SHP77 (cell line): ENCODE measurements at regions not wholly inside any gene's neighbourhood (a gene's known extent, or its start where the extent isn't known, plus 50 kb on each side); places are given as distances from the start of the nearest gene placed in this dataset.
A peak's percentile ranks its signal among the peaks of the same experiment; 100 is the strongest.
"Not testable (repeated sequence)": the region's sequence is repeated elsewhere in the genome, so short reads cannot be mapped to it uniquely, and the experiment has no call there.

Source experiments
- DNase-seq, 2 experiments: peaks; one replicate each; lab custom pipeline; 2025; lab: John Stamatoyannopoulos, UW

DNA sequence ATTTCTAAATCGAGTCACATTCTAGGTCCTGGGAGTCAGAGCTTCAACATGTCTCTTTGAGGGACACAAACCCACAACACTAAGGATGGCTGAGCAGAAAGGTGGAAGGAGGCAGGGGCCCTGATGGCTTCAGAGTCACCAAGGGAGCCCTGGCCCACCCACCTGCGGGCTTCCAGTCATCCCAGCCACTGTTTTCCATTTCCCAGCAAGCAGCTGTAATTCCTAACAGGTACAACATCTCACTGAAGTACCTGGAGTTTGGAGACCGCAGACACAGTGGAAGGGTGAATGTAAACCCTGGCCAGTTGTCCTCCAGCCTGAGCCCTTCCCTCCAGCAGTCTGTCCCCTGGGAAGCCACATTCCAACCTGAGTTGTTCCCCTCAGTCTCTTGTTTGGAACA is 562.8 kb downstream of the TBC1D22A start:
- DNase-seq = no peak

DNA sequence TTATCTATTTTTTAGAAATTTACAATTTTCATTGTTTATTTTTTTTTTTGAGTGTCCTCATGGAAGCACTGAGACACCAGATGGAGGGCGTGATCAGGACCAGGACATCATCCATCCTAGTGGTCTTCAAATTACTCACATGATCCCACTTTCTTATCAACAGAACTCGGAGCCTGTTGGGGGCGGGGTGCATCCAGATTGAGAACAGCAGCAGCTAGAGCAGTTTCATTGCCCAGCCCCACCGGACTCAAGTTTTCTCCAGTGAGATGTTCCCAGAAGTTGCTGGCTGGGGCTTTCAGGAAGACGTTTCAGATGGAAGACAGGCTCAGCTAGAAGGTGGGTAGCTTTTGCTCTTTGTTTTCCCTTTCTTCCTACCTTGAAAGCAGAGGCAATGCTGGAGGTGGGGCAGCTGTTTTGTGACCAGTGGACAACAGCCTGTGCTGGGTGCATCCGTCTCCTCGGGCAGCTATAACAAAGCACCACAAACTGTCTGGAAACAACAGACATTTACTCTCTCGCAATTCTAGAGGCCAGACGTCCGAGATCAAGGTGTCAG is 562.1 kb downstream of the TBC1D22A start:
- no peak for DNase-seq

DNA sequence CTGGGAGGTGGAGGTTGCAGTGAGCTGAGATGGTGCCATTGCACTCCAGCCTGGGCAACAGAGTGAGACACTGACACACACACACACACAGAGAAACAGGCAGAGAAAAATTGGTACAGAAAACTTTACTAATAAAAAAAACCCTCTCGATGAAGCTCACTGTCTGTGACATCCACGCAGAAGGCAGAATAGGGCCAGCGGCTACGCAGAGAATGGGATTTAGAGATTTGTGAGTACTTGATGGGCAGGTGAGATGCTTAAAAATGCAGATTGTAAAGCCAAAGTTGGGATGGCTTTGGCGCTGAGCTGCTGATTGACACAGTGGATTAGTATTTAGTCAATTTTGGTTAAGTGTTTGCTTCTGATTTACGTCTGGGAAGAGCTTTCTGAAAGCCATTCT is 561.1 kb downstream of the TBC1D22A start:
- DNase-seq = no peak

DNA sequence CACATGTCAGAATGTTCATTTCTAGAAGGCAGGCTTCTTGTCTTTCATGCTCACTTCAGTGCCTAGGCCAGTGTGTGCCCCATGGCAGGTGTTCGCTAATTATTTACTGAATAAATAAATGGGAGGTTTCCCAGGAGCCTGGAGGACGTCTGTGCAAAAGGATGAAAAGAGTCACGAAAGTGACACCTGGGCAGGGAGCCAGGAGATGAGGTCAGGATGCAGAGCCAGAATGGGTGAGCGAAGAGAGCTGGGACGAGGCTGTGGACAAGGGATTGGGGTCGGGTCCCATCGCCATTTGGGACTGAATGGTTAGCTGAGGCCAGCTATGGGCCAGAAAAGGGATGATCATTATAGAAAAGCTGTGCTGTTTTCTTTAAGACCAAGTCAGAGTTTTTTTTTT is 560.4 kb downstream of the TBC1D22A start:
- peak; percentile 93 to 94 for DNase-seq

DNA sequence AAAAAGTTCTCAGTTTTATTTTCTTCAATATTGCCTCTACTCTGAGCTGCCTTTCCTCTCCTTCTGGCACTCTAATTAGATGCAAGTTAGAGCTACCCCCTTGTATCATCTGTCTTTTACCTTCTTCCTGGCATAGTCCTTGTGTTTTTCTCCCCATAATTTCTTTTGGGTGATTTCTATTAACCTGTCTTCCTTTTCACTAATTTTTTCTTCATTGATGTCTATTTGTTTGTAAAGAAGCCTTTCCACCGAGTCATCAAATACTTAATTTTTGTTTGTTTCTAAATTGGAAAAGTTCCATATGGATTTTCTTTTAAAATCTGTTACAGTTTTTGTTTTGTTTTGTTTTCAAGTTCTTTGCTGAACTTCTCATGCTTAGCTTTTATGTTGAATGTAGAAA is 558.1 kb downstream of the TBC1D22A start:
- DNase-seq = no peak

DNA sequence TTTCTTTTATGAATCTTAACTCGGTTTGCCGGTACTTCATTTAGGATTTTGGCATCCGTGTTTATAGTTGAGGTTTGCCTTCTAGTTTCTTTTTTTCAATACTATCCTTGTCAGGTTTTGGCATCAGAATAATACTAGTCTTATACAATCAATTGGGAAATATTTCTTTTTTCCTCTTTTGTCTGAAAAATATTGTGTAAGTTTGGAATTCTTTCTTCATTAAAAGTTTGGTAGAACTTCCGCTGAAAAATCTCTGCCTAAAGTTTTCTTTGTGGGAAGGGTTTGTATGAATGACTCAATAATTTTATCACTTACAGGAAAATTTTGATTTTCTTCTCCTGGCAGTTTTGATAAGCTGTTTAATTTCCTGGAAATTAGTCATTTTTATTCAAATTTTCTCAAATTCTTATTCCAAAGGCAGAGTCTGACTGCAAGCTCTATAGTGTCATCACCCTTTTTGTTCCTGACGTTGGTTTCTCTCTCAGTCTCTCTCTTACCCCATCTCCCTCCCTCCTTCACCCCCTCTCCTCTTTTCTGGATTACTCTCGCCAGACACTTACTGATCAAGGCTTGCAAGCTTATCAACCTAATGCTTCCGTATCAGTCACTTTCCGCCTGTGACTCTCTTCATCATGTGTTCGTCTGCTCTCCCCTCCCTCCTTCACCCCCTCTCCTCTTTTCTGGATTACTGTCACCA is 555.7 kb downstream of the TBC1D22A start:
- no peak for DNase-seq

DNA sequence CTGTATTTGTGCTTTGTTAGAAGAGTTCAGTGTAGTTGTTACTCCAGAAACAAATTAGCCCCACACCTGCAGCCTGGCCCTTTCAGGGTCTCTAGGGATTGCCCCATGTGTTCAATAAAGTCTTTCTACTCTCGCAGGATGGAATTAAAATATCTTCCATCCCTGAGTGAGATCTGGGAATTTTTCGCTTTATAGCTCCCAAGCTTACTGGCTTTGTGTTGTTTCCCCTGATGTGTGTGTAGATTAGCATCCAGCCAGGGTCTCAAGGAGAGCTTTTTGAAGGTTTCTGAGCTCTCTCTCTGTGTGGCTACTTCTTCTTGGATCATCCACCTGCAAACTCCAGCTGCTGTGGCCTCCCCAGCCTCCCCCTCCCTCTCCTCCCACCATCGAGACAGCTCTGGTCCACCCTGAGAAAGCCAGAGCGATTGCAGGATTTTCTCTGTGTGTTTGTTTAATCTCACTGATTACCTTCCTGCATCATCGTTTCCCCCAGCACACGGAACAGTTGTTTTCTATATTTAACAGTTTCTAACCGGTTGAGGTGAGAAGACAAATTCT is 553.5 kb downstream of the TBC1D22A start:
- peak; percentile 76 to 79 for DNase-seq

DNA sequence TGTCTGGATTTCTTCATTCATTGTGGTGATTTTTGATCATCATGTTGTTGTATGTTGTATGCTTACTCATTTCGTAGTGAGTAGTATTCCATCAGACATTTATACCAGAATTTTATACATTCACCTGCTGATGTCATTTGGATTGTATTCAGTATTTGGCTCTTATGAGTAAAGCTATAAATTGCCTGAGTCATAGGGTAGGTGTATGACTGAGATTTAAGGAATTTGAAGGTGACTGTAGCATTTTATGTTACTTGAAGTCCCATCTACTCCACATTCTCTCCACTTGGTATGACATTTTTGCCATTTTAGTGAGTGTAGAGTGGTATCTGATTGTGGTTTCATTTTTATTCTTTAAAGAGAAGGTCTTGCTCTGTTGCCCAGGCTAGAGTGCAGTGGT is 548.2 kb downstream of the TBC1D22A start:
- no peak for DNase-seq

DNA sequence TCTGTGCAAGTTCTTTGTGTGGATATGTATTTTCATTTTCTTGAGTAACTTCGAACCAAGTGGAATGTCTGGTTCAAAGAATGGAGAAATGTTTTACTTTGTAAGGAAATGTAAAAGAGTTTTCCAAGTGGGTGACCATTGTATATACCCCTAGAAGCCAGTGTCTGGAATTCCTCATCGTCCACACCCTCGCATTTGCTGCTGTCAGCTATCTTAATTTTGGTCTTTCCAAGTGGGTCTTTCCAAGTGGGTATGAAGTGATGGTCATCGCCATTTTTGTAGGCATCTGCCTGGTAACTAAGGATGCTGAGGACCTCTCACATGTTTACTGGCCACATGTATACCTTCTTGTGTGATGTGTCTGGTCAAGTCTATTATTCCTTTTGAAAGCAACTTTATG is 547.5 kb downstream of the TBC1D22A start:
- DNase-seq = no peak

DNA sequence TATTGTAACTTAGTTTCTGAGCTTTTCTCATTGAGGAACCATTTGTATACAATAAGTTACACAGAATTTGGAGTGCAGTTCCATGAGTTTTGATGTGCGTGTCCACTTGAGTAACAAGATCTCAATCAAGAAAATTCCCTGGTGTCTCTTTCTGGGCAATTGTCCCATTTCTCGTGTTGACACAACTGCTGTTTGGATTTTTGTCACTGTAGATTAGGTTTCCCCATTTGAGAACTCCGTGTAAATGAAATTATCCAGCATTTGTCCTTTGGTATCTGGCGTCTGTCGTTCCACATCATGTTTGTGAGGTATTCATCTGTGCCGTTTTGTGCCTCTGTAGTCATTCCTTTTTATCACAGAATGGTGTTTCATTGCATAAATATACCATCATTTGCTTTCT is 547.0 kb downstream of the TBC1D22A start:
- no peak for DNase-seq

DNA sequence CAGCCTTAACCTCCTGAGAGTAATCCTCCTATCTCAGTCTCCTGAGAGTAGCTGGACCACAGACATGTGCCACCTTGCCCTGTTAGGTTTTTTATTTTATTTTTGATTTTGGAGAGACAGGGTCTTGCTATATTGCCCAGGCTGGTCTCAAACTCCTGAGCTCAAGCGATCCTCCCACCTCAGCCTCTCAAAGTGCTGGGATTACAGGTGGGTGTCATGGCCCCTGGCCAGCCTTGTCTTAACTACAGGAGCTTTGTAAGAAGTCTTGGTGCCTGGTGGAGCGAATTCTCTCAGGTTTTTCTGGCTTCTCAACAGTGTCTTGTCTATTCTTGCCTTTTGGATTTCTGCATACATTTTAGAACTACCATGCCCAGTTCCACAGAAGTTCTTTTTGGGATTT is 546.4 kb downstream of the TBC1D22A start:
- DNase-seq = no peak

DNA sequence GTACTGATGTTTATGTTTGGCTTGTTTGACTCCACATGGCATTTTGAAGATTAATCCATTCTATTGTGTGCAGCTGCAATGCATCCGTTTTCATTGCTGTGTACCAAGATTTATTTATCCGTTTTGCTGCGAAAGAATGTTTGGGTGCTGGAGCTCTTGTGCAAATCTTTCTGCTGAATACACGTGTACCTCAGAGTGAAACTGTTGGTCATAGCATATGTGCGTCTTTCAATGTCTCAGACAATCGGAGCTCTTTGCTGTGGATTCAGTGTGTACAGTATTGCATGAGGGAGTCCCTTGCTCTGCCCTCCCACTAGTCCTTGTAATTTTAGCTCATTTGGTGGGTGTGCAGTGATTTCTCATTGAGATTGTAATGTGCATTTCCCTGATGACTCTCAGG is 545.4 kb downstream of the TBC1D22A start:
- DNase-seq = no peak

DNA sequence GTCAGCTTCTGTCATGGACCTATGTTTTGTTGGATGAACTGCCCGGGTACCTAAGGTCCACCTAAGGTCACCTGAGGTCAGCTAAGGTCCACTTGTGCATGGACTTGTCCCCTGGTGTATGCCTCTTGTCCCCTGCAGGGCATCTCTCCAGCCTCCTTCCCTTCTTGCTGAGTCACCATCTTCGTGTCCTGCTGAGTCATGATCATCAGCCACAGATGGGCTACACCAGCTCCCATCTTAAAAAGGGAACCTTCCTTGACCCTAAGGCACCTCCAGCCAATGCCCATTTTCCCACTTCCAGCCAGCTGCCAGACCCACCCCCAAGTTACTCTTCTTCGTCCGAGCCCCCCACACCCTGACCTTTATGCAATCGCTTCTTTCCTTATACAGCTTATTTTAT is 544.9 kb downstream of the TBC1D22A start:
- DNase-seq = no peak

DNA sequence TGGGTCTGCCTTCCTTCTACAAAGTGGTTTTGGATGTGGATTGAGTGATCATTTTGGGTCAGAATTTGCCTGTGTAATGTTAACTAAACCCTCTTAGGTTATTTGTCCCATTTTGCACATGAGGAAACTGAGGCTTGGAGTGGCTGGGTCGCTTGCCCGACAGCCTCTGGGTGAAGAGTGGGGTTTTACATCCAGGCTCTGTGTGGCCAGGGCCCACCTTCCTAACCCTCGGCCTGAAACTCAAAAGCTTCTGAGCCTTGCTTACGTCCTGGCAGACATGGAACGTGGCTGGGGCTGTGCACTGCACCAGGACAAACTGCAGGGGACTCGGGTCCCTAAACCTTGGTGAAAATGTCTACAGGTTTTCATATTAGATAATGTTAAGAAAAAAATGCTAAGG is 542.4 kb downstream of the TBC1D22A start:
- no peak for DNase-seq

DNA sequence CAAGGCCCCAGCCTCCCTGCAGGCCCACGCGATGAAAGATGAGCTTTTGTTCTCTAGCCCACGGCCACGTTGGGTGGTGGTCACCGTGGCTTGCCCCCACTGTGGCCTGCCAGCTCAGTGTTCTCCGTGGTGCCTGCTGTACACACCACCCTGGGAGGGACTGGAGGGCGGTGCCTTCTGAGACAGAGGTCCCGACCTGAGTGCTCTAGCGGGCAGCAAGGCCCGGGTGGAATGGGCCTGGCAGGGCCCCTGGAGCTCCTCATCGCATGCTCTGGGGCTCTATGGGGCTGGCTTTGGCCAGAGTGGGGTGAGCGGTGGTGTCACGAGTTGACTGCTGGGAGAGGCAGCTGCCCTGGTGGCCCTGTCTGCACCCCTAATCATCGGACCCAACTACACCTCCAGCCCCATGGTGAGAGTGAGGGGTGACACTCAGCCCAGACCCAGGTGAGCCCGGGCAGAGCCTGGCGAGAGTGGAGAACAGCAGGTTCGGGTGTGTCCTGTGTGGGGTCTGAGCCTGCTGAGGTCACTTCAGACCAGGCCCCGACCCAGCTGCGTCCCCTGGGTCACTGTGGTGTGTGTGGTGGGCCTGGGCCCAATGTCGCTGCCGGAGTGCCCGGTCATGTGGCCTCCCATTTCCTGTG is 541.9 kb downstream of the TBC1D22A start:
- DNase-seq = no peak

DNA sequence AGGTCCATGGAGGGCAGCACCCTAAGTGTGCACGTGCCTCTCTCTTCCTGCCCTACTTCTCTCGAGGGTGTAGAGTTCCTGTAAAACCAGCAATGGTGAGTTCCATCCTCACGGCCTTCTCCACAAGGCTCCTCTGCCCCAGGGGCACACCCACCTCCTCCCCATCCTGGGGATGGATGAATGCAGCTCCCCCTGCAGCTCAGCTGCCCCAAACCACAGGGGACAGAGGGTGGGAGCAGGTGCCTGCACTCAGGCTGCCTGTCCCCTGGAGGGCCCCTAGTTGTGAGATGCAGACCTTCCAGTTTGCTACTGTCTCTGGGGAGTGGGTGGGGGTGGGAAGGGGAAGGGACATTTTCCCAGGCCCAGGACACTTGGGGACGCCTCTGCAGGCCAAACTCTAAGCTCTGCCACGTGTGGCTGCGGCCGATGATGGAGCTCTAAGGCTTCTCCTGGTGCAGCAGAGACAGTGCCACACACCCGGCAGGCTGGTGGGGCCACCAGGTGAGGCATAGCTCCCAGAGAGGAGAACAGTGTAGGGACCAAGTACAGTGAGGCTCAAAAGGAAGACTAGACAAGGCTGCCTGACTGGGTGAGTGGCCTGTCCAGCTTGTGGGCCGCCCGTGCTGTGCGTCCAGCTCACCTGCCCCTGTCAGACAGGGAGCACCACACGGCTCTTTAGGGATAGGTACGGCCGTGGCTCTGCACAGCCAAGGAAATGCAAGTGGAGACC is 540.9 kb downstream of the TBC1D22A start:
- no peak for DNase-seq

DNA sequence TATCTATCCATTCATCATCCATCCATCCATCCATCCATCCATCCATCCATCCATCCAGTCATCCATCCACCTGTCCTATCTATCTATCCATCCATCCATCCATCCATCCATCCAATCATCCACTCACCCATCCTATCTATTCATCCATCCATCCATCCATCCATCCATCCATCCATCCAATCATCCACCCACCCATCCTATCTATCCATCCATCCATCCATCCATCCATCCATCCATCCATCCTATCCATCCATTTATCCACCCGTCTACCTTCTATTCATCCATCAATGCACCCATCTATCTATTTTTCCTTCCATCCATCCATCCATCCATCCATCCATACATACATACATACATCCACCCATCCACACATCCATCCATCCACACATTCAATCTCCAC is 540.1 kb downstream of the TBC1D22A start:
- DNase-seq = not testable (repeated sequence)

DNA sequence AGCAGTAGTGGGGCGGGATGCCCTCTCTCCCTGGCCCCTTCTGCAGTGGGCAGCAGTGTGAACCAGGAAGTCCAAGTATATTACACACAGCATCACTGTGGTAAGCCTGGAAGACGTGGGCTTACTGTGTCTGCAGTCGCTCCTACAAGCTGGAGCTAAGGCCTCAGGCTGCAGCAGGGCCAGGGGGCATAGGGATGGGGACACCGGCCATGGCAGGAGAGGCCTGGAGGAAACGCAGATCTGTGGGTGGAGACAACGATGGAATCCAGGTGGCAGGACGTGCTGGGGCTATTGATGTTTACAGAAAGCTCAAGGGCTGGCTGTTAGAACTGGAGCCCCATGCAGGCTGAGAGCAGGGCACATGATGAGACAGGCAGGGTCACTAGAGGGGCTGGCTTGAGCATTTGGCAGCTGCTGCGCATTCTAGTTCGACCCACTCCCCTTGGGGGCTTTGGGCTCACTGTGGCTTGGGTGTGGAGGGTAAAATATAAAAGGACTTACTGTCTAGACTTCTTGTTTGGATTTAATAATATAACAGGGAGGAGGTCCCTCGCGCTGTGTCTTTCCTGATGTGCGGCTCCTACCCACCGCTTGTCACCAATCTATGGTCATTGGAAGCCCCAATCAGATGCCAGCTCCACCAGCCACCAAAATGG is 539.5 kb downstream of the TBC1D22A start:
- peak; percentile 60 to 69 for DNase-seq

DNA sequence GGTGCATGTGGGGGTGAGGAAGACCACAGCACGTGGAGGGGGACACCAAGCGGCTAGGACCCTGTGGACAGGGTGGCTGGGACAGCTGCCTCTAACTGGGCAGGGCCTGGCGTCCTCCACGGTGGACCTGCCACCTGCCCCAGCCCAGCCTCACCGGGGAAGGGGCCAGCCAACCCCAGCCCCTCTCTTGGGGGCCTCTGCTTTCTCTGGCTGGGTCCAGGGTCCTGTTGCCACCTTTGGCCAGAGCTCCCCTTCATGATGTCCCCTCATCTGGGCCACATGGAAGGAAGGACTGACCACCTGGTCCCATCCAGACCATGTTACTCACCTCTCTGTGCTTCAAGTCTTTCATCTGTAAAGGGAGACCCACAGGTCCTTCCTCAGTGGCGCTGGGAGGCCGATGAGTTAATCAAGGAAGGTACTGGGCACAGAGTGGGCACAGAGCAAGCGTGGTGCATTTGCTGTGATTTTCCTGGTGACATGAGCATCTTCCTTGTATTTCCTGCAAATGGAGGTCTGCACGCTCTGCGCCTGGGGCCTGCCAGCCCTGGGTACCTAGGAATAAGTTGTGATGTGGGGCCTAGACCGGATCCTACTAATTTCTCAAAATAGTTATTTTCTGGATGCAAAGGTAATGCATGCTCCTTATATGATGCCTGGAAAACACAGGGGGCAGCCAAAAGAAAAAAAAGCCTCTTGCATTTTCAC is 538.4 kb downstream of the TBC1D22A start:
- DNase-seq = no peak

DNA sequence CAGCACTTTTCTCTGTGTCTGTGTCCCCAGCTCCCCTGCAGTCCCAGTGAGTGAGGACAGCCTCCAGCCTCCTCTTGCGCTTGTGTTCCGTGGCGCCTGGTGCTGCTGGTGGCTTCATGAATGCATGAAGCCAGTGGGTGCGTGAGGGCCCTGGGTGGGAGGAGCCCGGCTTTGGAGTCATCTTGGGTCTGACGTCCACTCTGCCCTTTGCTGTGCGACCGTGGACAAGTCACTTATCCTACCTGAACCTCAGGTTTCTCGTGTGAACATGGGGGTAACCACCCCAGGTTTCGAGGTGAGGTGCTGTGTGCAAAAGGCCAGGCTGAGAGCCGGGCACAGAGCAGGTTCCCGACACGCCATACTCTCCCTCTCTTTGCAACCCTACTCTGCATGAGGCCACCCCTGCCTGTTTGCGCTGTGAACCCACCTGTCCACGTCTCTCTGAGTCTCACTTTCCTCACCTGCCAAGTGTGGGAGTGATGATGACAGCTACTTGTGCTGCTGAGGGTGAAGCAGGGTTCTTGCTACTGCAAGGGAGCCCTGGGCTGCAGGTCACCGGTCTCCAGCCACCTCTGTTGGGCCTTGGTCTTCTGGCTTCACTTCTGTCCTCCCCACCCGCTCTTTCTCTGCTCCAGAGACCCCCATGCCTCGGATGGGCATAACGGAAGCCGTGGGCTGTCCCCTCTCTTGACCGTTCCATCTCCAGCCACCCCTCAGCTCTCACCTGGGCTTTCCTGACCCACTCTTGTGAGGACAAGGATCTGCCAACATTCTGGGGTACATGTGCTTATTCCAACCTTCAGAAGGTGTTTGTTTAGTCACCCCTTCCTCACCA is 537.6 kb downstream of the TBC1D22A start:
- DNase-seq = no peak
